DMS 273 (cell line): ENCODE measurements at regions not wholly inside any gene's neighbourhood (a gene's known extent, or its start where the extent isn't known, plus 50 kb on each side); places are given as distances from the start of the nearest gene placed in this dataset.

ENCODE experiments used
- DNase-seq: peaks from one replicate; lab custom pipeline; 2025; ENCODE audit not compliant: unreplicated experiment; lab: John Stamatoyannopoulos, UW

GRCh38 chr3:115445559-115445958, 177.8 kb upstream of the GAP43 start:
- no peak for DNase-seq

- no peak for DNase-seq
Measured at GRCh38 chr3:115448851-115449250, 174.5 kb upstream of the GAP43 start.

GRCh38 chr3:115450036-115450435, 173.3 kb upstream of the GAP43 start:
- DNase-seq: no peak

- no peak for DNase-seq
Measured at GRCh38 chr3:115464036-115464435, 159.3 kb upstream of the GAP43 start.

GRCh38 chr3:115469649-115470048, 153.7 kb upstream of the GAP43 start:
- DNase-seq: no peak

- DNase-seq: no peak
Measured at GRCh38 chr3:115470254-115470653, 153.1 kb upstream of the GAP43 start.

- DNase-seq: no peak
Measured at GRCh38 chr3:115475178-115476041, 147.9 kb upstream of the GAP43 start.

- no peak for DNase-seq
Measured at GRCh38 chr3:115476472-115476871, 146.8 kb upstream of the GAP43 start.

GRCh38 chr3:115478359-115478758, 145.0 kb upstream of the GAP43 start:
- no peak for DNase-seq

- no peak for DNase-seq
Measured at GRCh38 chr3:115486880-115487279, 136.4 kb upstream of the GAP43 start.

- no peak for DNase-seq
Measured at GRCh38 chr3:115487968-115488367, 135.3 kb upstream of the GAP43 start.

- no peak for DNase-seq
Measured at GRCh38 chr3:115488409-115488808, 134.9 kb upstream of the GAP43 start.

- peak; percentile 8 for DNase-seq
Measured at GRCh38 chr3:115494826-115495225, 128.5 kb upstream of the GAP43 start.

- no peak for DNase-seq
Measured at GRCh38 chr3:115498421-115498820, 124.9 kb upstream of the GAP43 start.

GRCh38 chr3:115498898-115499297, 124.4 kb upstream of the GAP43 start:
- DNase-seq: no peak

- no peak for DNase-seq
Measured at GRCh38 chr3:115499666-115500065, 123.6 kb upstream of the GAP43 start.

GRCh38 chr3:115500795-115501194, 122.5 kb upstream of the GAP43 start:
- DNase-seq: no peak

GRCh38 chr3:115502128-115502527, 121.2 kb upstream of the GAP43 start:
- no peak for DNase-seq

- DNase-seq: no peak
Measured at GRCh38 chr3:115503394-115503793, 119.9 kb upstream of the GAP43 start.

- no peak for DNase-seq
Measured at GRCh38 chr3:115508562-115508961, 114.7 kb upstream of the GAP43 start.

GRCh38 chr3:115512565-115513415, 110.5 kb upstream of the GAP43 start:
- DNase-seq: peak; percentile 83

GRCh38 chr3:115513416-115513800, 109.9 kb upstream of the GAP43 start:
- DNase-seq: no peak
